Skeletal muscle tissue (tissue), 3 donors: ENCODE measurements at regions not wholly inside any gene's neighbourhood (a gene's known extent, or its start where the extent isn't known, plus 50 kb on each side); places are given as distances from the start of the nearest gene placed in this dataset.

Source experiments
- H3K27ac ChIP-seq: one replicate; pipeline ENCODE4 v1.7.0; 2013; ENCODE audit warnings: mild to moderate bottlenecking, low read depth, low read length, inconsistent platforms
- H3K27me3 ChIP-seq, 3 donors: one replicate each; pipeline ENCODE4 v1.7.0; 2013; ENCODE audit warnings: low read length in 3 of 3; ENCODE audit not compliant: control insufficient read depth in 3 of 3, insufficient read depth in 3 of 3
- H3K36me3 ChIP-seq, 3 donors: one replicate each; pipeline ENCODE4 v1.7.0; 2013; ENCODE audit warnings: low read length in 3 of 3; ENCODE audit not compliant: control insufficient read depth in 3 of 3, insufficient read depth in 3 of 3
- H3K4me1 ChIP-seq, 3 donors: one replicate each; pipeline ENCODE4 v1.7.0; 2013; ENCODE audit warnings: low read length in 3 of 3, mild to moderate bottlenecking in 3 of 3; ENCODE audit not compliant: control insufficient read depth in 3 of 3, insufficient read depth in 3 of 3
- H3K4me3 ChIP-seq, 3 donors: one replicate each; pipeline ENCODE4 v1.7.0; 2013; ENCODE audit warnings: low read length in 3 of 3
- H3K9ac ChIP-seq, 3 donors: one replicate each; pipeline ENCODE4 v1.7.0; 2013; ENCODE audit warnings: low read length in 3 of 3, mild to moderate bottlenecking in 3 of 3, moderate library complexity in 2 of 3, low read depth in 1 of 3
- H3K9me3 ChIP-seq, 3 donors: one replicate each; pipeline ENCODE4 v1.7.0; 2013; ENCODE audit warnings: low read length in 3 of 3; ENCODE audit not compliant: control insufficient read depth in 3 of 3
- donor health status: Osteomylitis.

GRCh38 chr21:25324666-25325065 is 282.6 kb downstream of the MRPL39 start:
- H3K27me3 ChIP-seq = no peaks in the 10 kb centered on the region
- H3K4me1 ChIP-seq = no peaks in the 10 kb centered on the region
- H3K9ac ChIP-seq = no peak overlapping the region
- H3K9me3 ChIP-seq = no peaks in the 10 kb centered on the region
- H3K27ac ChIP-seq = no peak overlapping the region
- no peaks in the 10 kb centered on the region for H3K36me3 ChIP-seq
- no peak overlapping the region for H3K4me3 ChIP-seq

GRCh38 chr21:25323356-25323949 is 283.8 kb downstream of the MRPL39 start:
- no peak overlapping the region for H3K9ac ChIP-seq
- no peaks in the 10 kb centered on the region for H3K27me3 ChIP-seq
- no peak overlapping the region for H3K27ac ChIP-seq
- H3K9me3 ChIP-seq = no peaks in the 10 kb centered on the region
- H3K36me3 ChIP-seq = no peaks in the 10 kb centered on the region
- no peak overlapping the region for H3K4me3 ChIP-seq
- H3K4me1 ChIP-seq = no peaks in the 10 kb centered on the region

- no peaks in the 10 kb centered on the region for H3K4me1 ChIP-seq
- H3K27me3 ChIP-seq = no peaks in the 10 kb centered on the region
- H3K36me3 ChIP-seq = no peaks in the 10 kb centered on the region
- no peak overlapping the region for H3K27ac ChIP-seq
- no peak overlapping the region for H3K4me3 ChIP-seq
- H3K9ac ChIP-seq = no peak overlapping the region
- H3K9me3 ChIP-seq = no peaks in the 10 kb centered on the region
These were observed 293.0 kb downstream of the MRPL39 start for GRCh38 chr21:25314247-25314646.

- no peaks in the 10 kb centered on the region for H3K36me3 ChIP-seq
- H3K27me3 ChIP-seq = no peaks in the 10 kb centered on the region
- H3K4me1 ChIP-seq = no peaks in the 10 kb centered on the region
- H3K9ac ChIP-seq = no peak overlapping the region
- H3K4me3 ChIP-seq = no peak overlapping the region
- H3K27ac ChIP-seq = no peak overlapping the region
- H3K9me3 ChIP-seq = peaks cover 0 to 3% (median 0%) of the 10 kb centered on the region in 3 donors
These were observed 293.5 kb downstream of the MRPL39 start for GRCh38 chr21:25313829-25314228.

- H3K4me3 ChIP-seq = no peak overlapping the region
- H3K4me1 ChIP-seq = no peaks in the 10 kb centered on the region
- no peaks in the 10 kb centered on the region for H3K36me3 ChIP-seq
- H3K27ac ChIP-seq = no peak overlapping the region
- peaks cover 0 to 7% (median 0%) of the 10 kb centered on the region in 3 donors for H3K9me3 ChIP-seq
- no peaks in the 10 kb centered on the region for H3K27me3 ChIP-seq
- no peak overlapping the region for H3K9ac ChIP-seq
These were observed 299.8 kb downstream of the MRPL39 start for GRCh38 chr21:25307489-25307888.

GRCh38 chr21:25304611-25305010 is 302.7 kb downstream of the MRPL39 start:
- Histone ChIP-seq H3K9me3 (peaks cover 0 to 7% (median 0%) of the 10 kb centered on the region in 3 donors), H3K27ac (no peak overlapping the region), H3K4me3 (no peak overlapping the region), H3K9ac (no peak overlapping the region), H3K4me1 (no peaks in the 10 kb centered on the region), H3K27me3 (no peaks in the 10 kb centered on the region), H3K36me3 (no peaks in the 10 kb centered on the region)

- H3K9me3 ChIP-seq = no peaks in the 10 kb centered on the region
- no peaks in the 10 kb centered on the region for H3K36me3 ChIP-seq
- H3K4me1 ChIP-seq = no peaks in the 10 kb centered on the region
- no peaks in the 10 kb centered on the region for H3K27me3 ChIP-seq
- H3K27ac ChIP-seq = no peak overlapping the region
- no peak overlapping the region for H3K9ac ChIP-seq
- no peak overlapping the region for H3K4me3 ChIP-seq
These were observed 306.6 kb downstream of the MRPL39 start for GRCh38 chr21:25300632-25301031.

- H3K27me3 ChIP-seq = no peaks in the 10 kb centered on the region
- no peak overlapping the region for H3K27ac ChIP-seq
- H3K9me3 ChIP-seq = no peaks in the 10 kb centered on the region
- H3K9ac ChIP-seq = no peak overlapping the region
- H3K36me3 ChIP-seq = no peaks in the 10 kb centered on the region
- no peaks in the 10 kb centered on the region for H3K4me1 ChIP-seq
- no peak overlapping the region for H3K4me3 ChIP-seq
These were observed 308.5 kb downstream of the MRPL39 start for GRCh38 chr21:25298512-25299491.

GRCh38 chr21:25297117-25297516 is 310.2 kb downstream of the MRPL39 start:
- H3K4me1 ChIP-seq = no peaks in the 10 kb centered on the region
- H3K36me3 ChIP-seq = no peaks in the 10 kb centered on the region
- no peaks in the 10 kb centered on the region for H3K9me3 ChIP-seq

GRCh38 chr21:25296252-25296651 is 311.0 kb downstream of the MRPL39 start:
- Histone ChIP-seq H3K9ac (no peak overlapping the region), H3K27ac (no peak overlapping the region), H3K4me3 (no peak overlapping the region), H3K27me3 (no peaks in the 10 kb centered on the region), H3K36me3 (no peaks in the 10 kb centered on the region), H3K4me1 (no peaks in the 10 kb centered on the region), H3K9me3 (no peaks in the 10 kb centered on the region)

More at GRCh38 chr21:25297117-25297516, 310.2 kb downstream of the MRPL39 start:
- Histone ChIP-seq H3K4me3 (no peak overlapping the region), H3K9ac (no peak overlapping the region), H3K27ac (no peak overlapping the region), H3K27me3 (no peaks in the 10 kb centered on the region)
